BE2C (cell line): ENCODE measurements at regions not wholly inside any gene's neighbourhood (a gene's known extent, or its start where the extent isn't known, plus 50 kb on each side); places are given as distances from the start of the nearest gene placed in this dataset.

Experiments
- DNase-seq: peaks from one replicate; pipeline ENCODE4 v3.0.0-alpha.2; 2020
- H3K27me3 ChIP-seq: fragments of 250-450 bp; sonication (Bioruptor Pico); 2 replicates; pipeline ENCODE4 v1.5.1; 2020; ENCODE audit warnings: mild to moderate bottlenecking
- H3K36me3 ChIP-seq: fragments of 250-450 bp; sonication (Bioruptor Pico); 2 replicates; pipeline ENCODE4 v1.5.1; 2020; ENCODE audit warnings: mild to moderate bottlenecking
- H3K4me1 ChIP-seq: fragments of 250-450 bp; sonication (Bioruptor Pico); 2 replicates; pipeline ENCODE4 v1.5.1; 2020
- H3K4me3 ChIP-seq: 2 replicates; pipeline ENCODE4 v1.5.1; 2011; ENCODE audit warnings: low read depth, low read length
- H3K9me3 ChIP-seq: fragments of 250-450 bp; sonication (Bioruptor Pico); 2 replicates; pipeline ENCODE4 v1.5.1; 2020
- TF ChIP-seq, protein P1 (sequence below): IDR thresholded peaks from 2 replicates; pipeline ENCODE4 v1.5.1; 2012; ENCODE audit warnings: mild to moderate bottlenecking, low read depth, low read length

DNA sequence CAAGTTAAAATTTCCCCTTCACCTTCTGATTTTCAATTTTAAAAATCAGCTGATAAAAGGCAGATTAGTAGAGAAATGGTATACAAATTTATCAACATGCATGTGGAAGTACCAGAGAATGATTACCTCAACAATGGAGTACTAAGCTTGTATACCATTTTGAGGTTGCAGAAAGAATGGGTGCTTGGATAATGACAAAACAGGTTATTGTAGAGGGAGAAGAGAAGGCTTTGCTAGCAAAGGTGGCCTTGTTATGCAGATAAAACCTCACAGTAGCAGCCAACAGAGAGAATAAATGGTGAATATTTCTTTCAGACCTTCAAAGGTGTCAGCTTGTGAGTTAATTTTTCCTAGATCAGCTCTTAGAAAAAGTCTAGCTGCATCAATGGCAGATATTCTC is 1174.9 kb upstream of the ADGRL4 start:
- no peaks in the 10 kb centered on the region for H3K9me3 ChIP-seq
- H3K36me3 ChIP-seq = no peaks in the 10 kb centered on the region
- no peak for DNase-seq
- no peaks in the 10 kb centered on the region for H3K4me1 ChIP-seq
- TF ChIP-seq, protein P1, sequence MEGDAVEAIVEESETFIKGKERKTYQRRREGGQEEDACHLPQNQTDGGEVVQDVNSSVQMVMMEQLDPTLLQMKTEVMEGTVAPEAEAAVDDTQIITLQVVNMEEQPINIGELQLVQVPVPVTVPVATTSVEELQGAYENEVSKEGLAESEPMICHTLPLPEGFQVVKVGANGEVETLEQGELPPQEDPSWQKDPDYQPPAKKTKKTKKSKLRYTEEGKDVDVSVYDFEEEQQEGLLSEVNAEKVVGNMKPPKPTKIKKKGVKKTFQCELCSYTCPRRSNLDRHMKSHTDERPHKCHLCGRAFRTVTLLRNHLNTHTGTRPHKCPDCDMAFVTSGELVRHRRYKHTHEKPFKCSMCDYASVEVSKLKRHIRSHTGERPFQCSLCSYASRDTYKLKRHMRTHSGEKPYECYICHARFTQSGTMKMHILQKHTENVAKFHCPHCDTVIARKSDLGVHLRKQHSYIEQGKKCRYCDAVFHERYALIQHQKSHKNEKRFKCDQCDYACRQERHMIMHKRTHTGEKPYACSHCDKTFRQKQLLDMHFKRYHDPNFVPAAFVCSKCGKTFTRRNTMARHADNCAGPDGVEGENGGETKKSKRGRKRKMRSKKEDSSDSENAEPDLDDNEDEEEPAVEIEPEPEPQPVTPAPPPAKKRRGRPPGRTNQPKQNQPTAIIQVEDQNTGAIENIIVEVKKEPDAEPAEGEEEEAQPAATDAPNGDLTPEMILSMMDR = no peak
- H3K4me3 ChIP-seq = no peak overlapping the region
- H3K27me3 ChIP-seq = no peaks in the 10 kb centered on the region

DNA sequence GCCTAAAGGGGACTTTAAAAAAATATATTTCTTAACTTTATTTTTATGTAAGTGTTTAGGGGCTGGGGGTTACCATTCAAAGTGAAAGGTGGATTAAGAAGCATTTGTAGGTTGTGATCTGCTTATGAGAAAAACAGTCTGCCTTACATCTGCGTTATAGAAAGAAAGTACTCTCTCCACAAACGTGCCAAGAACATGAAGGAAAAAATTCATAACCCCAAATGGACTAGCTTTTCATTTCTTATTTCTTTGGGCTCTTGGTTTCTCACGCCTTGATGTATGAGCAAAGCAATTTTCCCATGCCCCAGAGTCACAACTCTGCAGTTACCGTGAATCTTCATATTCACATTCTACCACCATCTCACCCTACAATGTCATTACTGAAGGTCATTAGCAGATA is 1165.1 kb upstream of the ADGRL4 start:
- H3K4me3 ChIP-seq = no peak overlapping the region
- TF ChIP-seq, protein P1 = no peak

DNA sequence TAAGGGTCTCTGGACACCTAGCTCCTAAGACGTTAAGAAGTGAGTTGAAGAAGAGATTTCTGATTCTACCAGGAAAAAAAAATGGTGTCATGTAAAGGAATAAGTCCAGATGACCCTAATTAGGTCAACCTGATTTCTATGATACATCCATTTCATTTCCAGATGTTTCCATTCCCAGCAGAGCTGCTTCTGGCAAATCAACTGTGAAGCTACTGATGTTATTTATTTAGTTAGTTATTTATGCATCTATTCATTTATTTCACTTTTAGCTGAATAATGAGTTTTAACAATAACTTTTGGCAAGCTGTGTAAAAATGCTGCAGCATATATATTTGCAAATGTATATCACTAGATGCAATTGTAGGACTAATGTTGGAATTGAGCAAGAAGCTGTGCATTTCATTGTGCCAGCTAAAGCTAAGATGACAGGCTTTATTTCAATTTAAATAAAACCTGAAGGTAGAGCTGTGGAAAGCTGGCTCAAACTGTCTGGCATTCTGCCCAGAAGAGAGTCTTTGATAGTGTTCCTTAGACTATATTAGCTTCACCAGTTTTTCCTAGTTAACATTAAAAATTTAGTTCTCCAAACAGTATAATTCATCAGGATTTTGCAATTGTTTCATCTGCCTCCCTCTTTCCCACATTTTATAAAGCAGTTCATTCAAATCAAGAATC is 1164.4 kb upstream of the ADGRL4 start:
- no peak for DNase-seq
- Histone ChIP-seq H3K4me3 (no peak overlapping the region), H3K9me3 (no peaks in the 10 kb centered on the region), H3K4me1 (no peaks in the 10 kb centered on the region), H3K27me3 (no peaks in the 10 kb centered on the region), H3K36me3 (no peaks in the 10 kb centered on the region)
- TF ChIP-seq, protein P1 = no peak

More for the DNA sequence above, 1165.1 kb upstream of the ADGRL4 start:
- no peak for DNase-seq
- Histone ChIP-seq H3K27me3 (no peaks in the 10 kb centered on the region), H3K4me1 (no peaks in the 10 kb centered on the region), H3K9me3 (no peaks in the 10 kb centered on the region), H3K36me3 (no peaks in the 10 kb centered on the region)

DNA sequence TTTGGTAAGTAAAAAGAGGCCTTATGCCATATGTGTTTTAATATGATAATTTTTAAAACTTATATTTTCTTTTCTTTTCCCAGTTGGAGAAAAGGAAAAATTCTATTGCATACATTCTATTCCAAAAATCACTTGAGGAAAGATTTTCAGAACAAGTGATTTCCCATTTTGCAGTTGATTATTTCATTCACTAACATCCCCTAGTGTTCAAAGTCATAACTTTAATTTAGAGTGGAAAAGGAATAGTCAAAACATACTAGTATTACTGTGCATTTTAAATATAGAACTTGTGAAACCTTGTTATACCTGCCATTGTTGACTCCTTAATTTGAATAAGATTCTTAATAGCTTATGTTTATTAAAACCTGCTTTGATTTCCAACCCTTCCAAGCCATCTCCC is 1157.6 kb upstream of the ADGRL4 start:
- no peaks in the 10 kb centered on the region for H3K4me1 ChIP-seq
- no peak overlapping the region for H3K4me3 ChIP-seq
- H3K36me3 ChIP-seq = no peaks in the 10 kb centered on the region
- no peaks in the 10 kb centered on the region for H3K27me3 ChIP-seq
- H3K9me3 ChIP-seq = no peaks in the 10 kb centered on the region
- TF ChIP-seq, protein P1 = no peak
- no peak for DNase-seq

DNA sequence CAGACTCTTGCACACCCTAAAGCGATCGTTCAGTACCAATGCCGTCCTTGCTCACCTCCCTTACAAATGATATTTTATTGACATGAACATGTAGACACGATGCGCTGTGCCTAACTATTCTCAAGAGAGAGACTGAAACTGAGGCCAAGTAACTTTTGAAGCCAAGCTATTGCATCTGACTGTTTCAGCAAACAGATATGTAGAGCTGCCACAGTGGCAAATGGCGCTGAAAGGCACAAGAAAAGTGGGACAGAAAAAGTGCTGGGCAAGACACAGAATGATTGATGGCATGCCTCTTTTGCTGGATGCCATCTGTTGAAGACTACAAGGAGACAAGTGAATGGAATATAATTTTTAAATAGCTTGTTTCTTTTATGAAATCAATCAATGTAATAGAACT is 1157.2 kb upstream of the ADGRL4 start:
- no peak for DNase-seq
- H3K4me3 ChIP-seq = no peak overlapping the region
- H3K36me3 ChIP-seq = no peaks in the 10 kb centered on the region
- H3K9me3 ChIP-seq = no peaks in the 10 kb centered on the region
- no peaks in the 10 kb centered on the region for H3K4me1 ChIP-seq
- TF ChIP-seq, protein P1 = no peak
- no peaks in the 10 kb centered on the region for H3K27me3 ChIP-seq

DNA sequence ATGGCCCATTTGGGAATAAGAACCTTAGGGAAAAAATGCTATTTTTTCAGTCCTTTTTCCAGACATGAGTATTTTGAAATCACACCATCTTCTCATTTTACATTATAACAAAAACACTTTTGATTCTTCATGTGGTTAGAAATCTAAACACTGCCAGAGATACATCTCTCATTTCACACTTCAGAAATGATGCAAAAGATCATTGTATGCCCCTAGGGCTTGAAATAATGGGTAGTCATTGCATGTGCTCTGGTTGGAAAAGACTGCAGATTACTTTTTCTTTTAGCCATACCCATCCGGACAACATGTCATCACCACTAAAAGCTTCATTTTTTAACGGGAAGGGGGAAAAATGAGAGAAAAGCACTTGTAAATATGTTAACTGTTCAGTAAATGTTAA is 1152.2 kb upstream of the ADGRL4 start:
- Histone ChIP-seq H3K36me3 (no peaks in the 10 kb centered on the region), H3K27me3 (no peaks in the 10 kb centered on the region), H3K4me1 (no peaks in the 10 kb centered on the region), H3K4me3 (no peak overlapping the region), H3K9me3 (no peaks in the 10 kb centered on the region)
- DNase-seq = no peak
- TF ChIP-seq, protein P1 = no peak
